Cardiac fibroblast (primary cell): ENCODE measurements at regions not wholly inside any gene's neighbourhood (a gene's known extent, or its start where the extent isn't known, plus 50 kb on each side); places are given as distances from the start of the nearest gene placed in this dataset.

ENCODE experiments used
- DNase-seq, 2 donors: peaks; one replicate each; pipeline versions ENCODE4 v3.0.0 to v3.0.0-alpha.2; 2010; ENCODE audit warnings: low read depth in 2 of 2
- H3K4me3 ChIP-seq, 2 donors: replicated peaks in 1 of 2; 1 replicate in 1 of 2; 2 replicates in 1 of 2; pipeline ENCODE4 v1.5.1; 2011; ENCODE audit warnings: low read depth in 2 of 2, low read length in 2 of 2, mild to moderate bottlenecking in 2 of 2, moderate library complexity in 1 of 2
- TF ChIP-seq, protein P1 (sequence below): IDR thresholded peaks from one replicate; pipeline ENCODE4 v1.5.1; 2011; ENCODE audit warnings: low read depth, mild to moderate bottlenecking, low read length, inconsistent platforms

DNA sequence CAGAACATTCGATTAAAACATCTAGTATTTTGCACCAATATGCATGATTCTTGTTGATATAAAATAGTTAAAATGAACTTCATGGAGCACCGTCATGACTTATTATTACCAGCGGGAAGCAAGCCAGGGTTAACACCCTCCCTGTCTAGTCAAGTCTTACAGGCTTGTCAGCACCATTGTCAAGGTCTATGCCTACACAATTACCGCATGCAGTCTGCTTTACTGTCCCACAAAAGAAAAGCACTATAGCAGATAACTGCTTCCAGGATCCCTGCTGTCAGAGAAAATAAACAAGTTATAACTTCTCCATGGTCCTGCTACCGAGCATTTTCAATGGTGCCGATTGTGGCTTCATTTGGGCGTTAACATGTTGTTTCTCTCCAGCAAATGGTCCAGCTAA, 968.0 kb upstream of the FAM98A start:
- DNase-seq = no peak
- H3K4me3 ChIP-seq = no peak overlapping the region
- TF ChIP-seq, protein P1, sequence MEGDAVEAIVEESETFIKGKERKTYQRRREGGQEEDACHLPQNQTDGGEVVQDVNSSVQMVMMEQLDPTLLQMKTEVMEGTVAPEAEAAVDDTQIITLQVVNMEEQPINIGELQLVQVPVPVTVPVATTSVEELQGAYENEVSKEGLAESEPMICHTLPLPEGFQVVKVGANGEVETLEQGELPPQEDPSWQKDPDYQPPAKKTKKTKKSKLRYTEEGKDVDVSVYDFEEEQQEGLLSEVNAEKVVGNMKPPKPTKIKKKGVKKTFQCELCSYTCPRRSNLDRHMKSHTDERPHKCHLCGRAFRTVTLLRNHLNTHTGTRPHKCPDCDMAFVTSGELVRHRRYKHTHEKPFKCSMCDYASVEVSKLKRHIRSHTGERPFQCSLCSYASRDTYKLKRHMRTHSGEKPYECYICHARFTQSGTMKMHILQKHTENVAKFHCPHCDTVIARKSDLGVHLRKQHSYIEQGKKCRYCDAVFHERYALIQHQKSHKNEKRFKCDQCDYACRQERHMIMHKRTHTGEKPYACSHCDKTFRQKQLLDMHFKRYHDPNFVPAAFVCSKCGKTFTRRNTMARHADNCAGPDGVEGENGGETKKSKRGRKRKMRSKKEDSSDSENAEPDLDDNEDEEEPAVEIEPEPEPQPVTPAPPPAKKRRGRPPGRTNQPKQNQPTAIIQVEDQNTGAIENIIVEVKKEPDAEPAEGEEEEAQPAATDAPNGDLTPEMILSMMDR = no peak

DNA sequence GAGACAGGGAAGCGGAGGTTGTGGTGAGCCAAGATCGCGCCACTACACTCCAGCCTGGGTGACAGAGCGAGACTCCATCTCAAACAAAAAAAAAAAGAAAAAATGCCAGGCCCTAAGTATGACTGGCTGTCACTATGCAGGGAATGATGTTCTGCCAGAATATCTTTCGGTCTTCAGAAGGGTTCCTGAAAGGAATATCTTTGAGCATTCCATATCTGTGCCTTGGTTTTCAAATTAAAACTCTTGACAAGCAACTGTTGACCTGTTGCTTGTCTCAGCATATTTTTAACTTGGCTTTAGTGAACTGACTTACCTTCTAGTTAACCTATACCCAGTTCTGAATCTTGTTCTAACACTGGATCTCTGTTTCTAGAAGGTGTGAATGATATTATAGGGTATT, 953.2 kb upstream of the FAM98A start:
- TF ChIP-seq, protein P1 = no peak
- H3K4me3 ChIP-seq = no peak overlapping the region
- DNase-seq = no peak

DNA sequence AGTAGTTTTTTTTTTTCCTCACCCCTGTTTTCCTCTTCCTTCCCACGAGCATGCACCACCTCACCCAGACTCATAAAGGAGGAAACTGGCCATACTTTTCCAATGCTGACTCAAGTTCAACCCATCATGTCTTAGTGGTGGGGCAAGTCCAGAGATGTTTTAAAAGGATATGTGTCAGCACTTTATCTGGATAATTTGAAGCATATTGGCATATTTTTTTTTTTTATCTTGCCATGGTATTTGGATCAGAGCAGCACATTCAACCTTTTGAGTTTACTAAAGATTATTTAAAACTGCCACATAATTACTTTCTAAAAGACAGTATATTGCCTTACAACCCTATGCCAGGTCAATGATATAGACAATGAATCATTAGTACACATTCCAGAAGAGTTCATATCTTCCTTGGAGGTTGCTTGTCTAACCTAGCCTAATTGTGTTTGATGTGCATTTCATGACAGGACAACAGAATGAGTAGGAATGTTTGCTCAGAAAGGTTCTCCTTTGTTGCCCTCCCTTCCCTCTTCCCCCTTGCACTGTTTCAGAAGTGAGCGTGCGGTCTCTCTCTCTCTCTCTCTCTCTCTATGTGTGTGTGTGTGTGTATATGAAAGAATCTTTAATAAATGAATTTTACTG, 950.7 kb upstream of the FAM98A start:
- TF ChIP-seq, protein P1 = no peak
- H3K4me3 ChIP-seq = no peak overlapping the region
- no peak for DNase-seq

DNA sequence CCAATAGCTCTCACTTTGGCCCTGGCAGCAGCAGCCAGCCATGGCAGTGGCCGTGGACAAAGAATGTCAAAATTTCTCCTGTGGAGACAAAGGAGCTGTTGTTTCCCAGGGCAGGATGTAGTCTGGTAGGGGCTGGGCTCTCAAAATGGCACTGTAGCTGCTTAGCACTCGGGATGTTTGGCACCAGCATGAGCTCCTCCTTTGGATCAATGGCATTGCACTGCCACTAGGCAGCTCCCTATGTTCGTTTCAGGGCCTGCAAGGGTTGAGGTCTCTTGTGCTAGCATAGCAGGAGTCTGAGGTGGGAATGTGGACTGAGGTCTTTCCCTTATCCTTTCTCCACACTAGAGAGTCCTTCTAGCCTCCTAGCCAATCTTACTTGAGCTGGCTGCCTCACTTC, 948.8 kb upstream of the FAM98A start:
- no peak overlapping the region for H3K4me3 ChIP-seq
- TF ChIP-seq, protein P1 = no peak
- DNase-seq = no peak

DNA sequence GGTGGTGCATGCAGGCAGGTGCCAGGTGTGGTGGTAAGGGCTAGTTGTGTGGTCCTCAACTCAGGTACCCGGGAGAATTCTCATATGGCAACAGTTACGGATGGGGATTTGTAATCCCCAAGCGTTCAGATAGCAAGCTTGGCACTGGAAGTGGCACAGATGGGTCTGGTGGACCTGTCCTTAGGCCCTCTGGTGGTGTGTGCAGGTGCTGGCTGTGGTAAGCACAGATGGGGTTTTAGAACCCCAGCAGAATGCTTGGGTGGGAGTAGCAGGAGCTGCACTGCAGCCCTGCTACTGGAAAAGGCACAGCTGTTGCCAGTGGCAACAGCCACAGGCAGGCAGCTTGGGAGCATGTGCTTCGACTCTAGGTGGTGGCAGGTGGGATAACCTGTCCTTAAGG, 948.2 kb upstream of the FAM98A start:
- TF ChIP-seq, protein P1 = no peak
- no peak overlapping the region for H3K4me3 ChIP-seq
- no peak for DNase-seq

DNA sequence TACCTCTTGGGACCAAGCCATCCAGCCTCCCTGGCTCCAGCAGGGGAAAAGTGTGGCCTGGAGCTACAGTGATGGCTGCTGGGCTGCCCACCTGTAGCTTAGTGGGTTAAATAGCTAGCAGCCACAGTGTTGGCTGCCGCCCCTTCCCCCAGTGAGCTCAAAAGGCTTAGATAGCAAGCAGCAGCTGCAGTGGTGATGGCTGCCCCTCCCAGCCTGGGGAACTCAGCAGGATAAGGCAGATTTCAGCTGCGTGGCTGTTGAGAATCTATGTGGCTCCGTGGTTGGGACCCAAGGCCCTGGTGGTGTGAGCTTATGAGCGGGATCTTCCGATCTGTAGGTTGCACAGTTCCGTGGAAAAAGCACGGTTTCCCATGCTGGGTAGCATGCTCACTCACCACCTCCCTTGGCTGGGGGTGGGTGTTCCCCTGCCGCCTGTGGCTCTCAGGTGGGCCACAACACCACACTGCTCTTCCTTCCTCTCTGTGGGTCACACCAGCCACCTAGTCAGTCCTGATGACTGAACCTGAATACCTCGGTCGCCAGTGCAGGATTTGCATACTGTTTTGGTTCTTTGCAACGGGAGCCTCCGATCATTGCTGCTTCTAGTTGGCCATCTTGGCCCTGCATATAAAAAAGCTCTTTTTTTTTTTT, 946.5 kb upstream of the FAM98A start:
- no peak overlapping the region for H3K4me3 ChIP-seq
- TF ChIP-seq, protein P1 = no peak
- no peak for DNase-seq
